ENCODE measurements at regions not wholly inside any gene's neighbourhood (a gene's known extent, or its start where the extent isn't known, plus 50 kb on each side); places are given as distances from the start of the nearest gene placed in this dataset.
"Not testable (repeated sequence)": the region's sequence is repeated elsewhere in the genome, so short reads cannot be mapped to it uniquely, and the experiment has no call there.

DNA sequence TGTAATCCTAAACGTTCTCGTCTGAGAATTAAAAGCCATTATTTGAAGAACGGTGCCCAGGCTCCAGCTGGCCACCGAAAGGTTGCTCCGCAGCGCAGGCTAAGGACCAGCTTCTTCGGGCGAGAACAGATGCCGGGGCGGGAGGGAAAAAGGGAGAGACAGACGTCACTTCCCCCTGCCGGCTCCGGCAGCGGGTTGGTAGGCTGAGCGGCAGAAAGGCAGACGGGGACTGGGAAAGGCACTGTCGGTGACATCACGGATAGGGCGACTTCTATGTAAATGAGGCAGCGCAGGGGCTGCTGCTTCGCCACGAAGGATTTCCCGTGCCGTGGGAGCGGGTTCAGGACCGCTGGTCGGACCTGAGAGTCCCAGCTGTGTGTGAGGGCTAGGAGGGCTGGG lies 147.5 kb upstream of the NOTCH2NLA start:
- POLR2A ChIA-PET: interaction anchor here (1.9 kb wide), 1 partner anchor 11 kb away, joined by 8 read pairs; no protein-coding TSS in a partner anchor
- H3K27ac ChIP-seq (ENCODE audit: low read depth, low read length, poor library complexity, severe bottlenecking); BruUV-seq (replicated peaks); H3K9me2 ChIP-seq (ENCODE audit: insufficient read depth, low read length); H2AFZ ChIP-seq (ENCODE audit: low read length); H4K20me1 ChIP-seq (ENCODE audit: insufficient read depth, low read length); CTCF ChIA-PET (ENCODE audit: unreplicated experiment); H3K36me3 ChIP-seq (ENCODE audit: insufficient read depth, low read length); H3K79me2 ChIP-seq (ENCODE audit: insufficient read depth, low read depth, low read length); H3K9me3 ChIP-seq (ENCODE audit: low read length); H3K4me2 ChIP-seq (ENCODE audit: low read length); intact Hi-C loops (cut with micrococcal nuclease; ENCODE audit: unreplicated experiment): not testable (repeated sequence)
- Histone ChIP-seq H3K4me1 (ENCODE audit: insufficient read depth, low read length, poor library complexity, severe bottlenecking) (peaks cover 27% of the 10 kb centered on the region), H3K4me3 (ENCODE audit: low read depth, low read length, poor library complexity, severe bottlenecking) (peak overlapping the region; percentile 59)
- peak; percentile 76 for DNase-seq (ENCODE audit: low spot score)

DNA sequence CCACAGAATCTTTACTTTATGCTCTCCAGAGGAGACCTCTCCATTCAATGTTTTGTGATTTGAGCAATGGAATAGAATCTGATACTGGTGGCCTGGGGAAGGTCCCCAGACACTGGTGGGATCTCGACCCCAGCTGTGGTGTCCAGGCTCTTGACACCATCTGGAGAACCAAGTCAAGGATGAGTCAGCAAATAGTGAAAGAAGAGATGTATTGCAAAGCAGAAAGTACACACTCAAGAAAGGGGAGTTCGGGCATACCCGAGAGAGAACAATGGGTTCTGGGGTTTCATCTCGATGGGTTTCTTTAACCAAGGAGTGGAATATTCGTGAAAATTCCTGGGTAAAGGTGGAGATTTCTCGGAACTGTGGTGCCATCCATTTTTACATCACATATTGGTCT lies 146.3 kb upstream of the NOTCH2NLA start:
- H3K9me2 ChIP-seq (ENCODE audit: insufficient read depth, low read length); H3K79me2 ChIP-seq (ENCODE audit: insufficient read depth, low read depth, low read length); H3K27ac ChIP-seq (ENCODE audit: low read depth, low read length, poor library complexity, severe bottlenecking); BruUV-seq (replicated peaks); H2AFZ ChIP-seq (ENCODE audit: low read length); CTCF ChIA-PET (ENCODE audit: unreplicated experiment); H3K4me2 ChIP-seq (ENCODE audit: low read length); H3K9me3 ChIP-seq (ENCODE audit: low read length); intact Hi-C loops (cut with micrococcal nuclease; ENCODE audit: unreplicated experiment); DNase-seq (ENCODE audit: low spot score); H4K20me1 ChIP-seq (ENCODE audit: insufficient read depth, low read length); POLR2A ChIA-PET; H3K36me3 ChIP-seq (ENCODE audit: insufficient read depth, low read length); H3K4me3 ChIP-seq (ENCODE audit: low read depth, low read length, poor library complexity, severe bottlenecking): not testable (repeated sequence)
- H3K4me1 ChIP-seq (ENCODE audit: insufficient read depth, low read length, poor library complexity, severe bottlenecking): peaks cover 20% of the 10 kb centered on the region

DNA sequence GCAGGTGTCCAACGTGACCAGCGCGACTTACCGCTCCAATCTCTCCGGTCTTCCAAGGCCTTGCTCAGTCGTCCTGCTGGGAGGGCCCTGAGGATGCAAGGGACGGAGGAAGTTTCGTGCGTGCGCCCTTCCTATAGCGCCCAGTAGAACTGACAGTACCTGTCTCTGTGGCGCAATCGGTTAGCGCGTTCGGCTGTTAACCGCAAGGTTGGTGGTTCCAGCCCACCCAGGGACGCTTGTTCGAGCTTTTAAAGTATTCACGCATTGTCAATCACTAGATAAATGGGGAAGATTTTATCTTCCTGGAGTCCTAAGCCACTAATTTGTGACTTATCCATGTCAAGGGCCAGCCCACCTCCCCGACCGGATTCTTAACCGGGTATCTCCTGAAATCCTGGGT lies 141.1 kb upstream of the NOTCH2NLA start:
- H3K4me2 ChIP-seq (ENCODE audit: low read length); POLR2A ChIA-PET: not testable (repeated sequence)

DNA sequence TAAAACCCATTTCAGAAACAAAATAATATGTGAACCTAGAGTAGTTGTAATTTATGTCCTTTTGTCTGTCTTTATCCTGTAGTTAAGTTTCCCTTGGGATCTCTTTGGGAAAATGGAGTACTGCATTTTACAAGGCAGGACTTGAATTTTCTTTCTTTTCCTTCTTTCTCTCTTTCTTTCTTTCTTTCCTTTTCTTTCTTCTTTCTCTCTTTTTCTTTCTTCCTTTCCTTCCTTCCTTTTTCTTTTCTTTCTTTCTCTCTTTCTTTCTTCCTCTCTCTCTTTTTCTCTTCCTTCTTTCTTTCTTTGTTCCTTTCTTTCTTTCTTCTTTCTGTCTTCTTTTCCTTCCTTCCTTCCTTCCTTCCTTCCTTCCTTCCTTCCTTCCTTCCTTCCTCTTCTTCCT lies 126.6 kb upstream of the NOTCH2NLA start:
- H3K4me3 ChIP-seq (ENCODE audit: low read depth, low read length, poor library complexity, severe bottlenecking); H3K9me2 ChIP-seq (ENCODE audit: insufficient read depth, low read length); H3K4me1 ChIP-seq (ENCODE audit: insufficient read depth, low read length, poor library complexity, severe bottlenecking); H4K20me1 ChIP-seq (ENCODE audit: insufficient read depth, low read length); H2AFZ ChIP-seq (ENCODE audit: low read length); H3K79me2 ChIP-seq (ENCODE audit: insufficient read depth, low read depth, low read length); H3K27ac ChIP-seq (ENCODE audit: low read depth, low read length, poor library complexity, severe bottlenecking); CTCF ChIA-PET (ENCODE audit: unreplicated experiment); H3K36me3 ChIP-seq (ENCODE audit: insufficient read depth, low read length); BruUV-seq (replicated peaks); intact Hi-C loops (cut with micrococcal nuclease; ENCODE audit: unreplicated experiment); POLR2A ChIA-PET; H3K4me2 ChIP-seq (ENCODE audit: low read length); H3K9me3 ChIP-seq (ENCODE audit: low read length); DNase-seq (ENCODE audit: low spot score): not testable (repeated sequence)

More for the DNA sequence above, 141.1 kb upstream of the NOTCH2NLA start:
- H3K4me3 ChIP-seq (ENCODE audit: low read depth, low read length, poor library complexity, severe bottlenecking); H3K79me2 ChIP-seq (ENCODE audit: insufficient read depth, low read depth, low read length); H3K27ac ChIP-seq (ENCODE audit: low read depth, low read length, poor library complexity, severe bottlenecking); H4K20me1 ChIP-seq (ENCODE audit: insufficient read depth, low read length); H3K36me3 ChIP-seq (ENCODE audit: insufficient read depth, low read length); H3K4me1 ChIP-seq (ENCODE audit: insufficient read depth, low read length, poor library complexity, severe bottlenecking); CTCF ChIA-PET (ENCODE audit: unreplicated experiment); DNase-seq (ENCODE audit: low spot score); H2AFZ ChIP-seq (ENCODE audit: low read length); intact Hi-C loops (cut with micrococcal nuclease; ENCODE audit: unreplicated experiment); H3K9me3 ChIP-seq (ENCODE audit: low read length); H3K9me2 ChIP-seq (ENCODE audit: insufficient read depth, low read length); BruUV-seq (replicated peaks): not testable (repeated sequence)

DNA sequence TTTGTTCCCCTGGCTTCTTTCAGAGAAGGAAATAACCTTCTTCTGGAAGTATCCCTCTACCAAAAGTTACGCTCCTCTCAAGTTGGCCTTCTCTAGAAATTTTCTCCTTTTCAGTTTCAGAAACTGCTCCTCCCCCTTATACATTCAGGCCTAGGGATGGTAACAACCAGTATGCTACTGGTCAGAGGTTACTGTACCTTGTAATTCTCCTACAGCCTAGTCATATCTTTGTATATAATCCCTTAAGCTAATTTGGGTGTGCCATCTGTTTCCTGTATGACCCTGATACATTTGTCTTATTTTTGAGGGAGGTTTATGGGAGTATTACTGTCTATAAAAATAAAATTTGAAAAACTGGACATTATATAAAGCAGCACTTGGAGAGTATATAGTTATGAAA lies 98.0 kb upstream of the NOTCH2NLA start:
- BruUV-seq (replicated peaks); H3K4me1 ChIP-seq (ENCODE audit: insufficient read depth, low read length, poor library complexity, severe bottlenecking); H3K9me3 ChIP-seq (ENCODE audit: low read length); H3K9me2 ChIP-seq (ENCODE audit: insufficient read depth, low read length); H3K4me2 ChIP-seq (ENCODE audit: low read length); DNase-seq (ENCODE audit: low spot score); intact Hi-C loops (cut with micrococcal nuclease; ENCODE audit: unreplicated experiment); H4K20me1 ChIP-seq (ENCODE audit: insufficient read depth, low read length); H3K36me3 ChIP-seq (ENCODE audit: insufficient read depth, low read length); H3K27ac ChIP-seq (ENCODE audit: low read depth, low read length, poor library complexity, severe bottlenecking); POLR2A ChIA-PET; CTCF ChIA-PET (ENCODE audit: unreplicated experiment); H3K79me2 ChIP-seq (ENCODE audit: insufficient read depth, low read depth, low read length); H2AFZ ChIP-seq (ENCODE audit: low read length); H3K4me3 ChIP-seq (ENCODE audit: low read depth, low read length, poor library complexity, severe bottlenecking): not testable (repeated sequence)

DNA sequence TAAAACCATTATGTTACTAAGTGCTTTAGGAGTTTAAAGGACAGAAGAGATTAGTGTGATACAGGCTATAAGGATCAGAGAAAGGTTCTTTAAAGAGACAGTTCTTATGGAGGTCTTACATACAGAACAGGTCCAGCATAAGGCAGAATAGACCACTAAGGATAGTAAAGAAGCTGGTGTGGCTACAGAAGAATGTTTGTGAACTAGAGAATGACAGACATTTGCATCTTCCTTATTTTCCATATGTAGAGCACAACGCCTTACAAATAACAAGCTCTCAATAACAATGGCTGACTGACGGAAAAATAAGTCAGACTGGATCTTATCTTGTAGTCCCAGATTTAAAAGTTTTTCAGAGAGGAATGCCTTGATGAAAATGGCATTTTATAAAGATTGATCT lies 95.6 kb upstream of the NOTCH2NLA start:
- BruUV-seq (replicated peaks); H3K9me2 ChIP-seq (ENCODE audit: insufficient read depth, low read length); H3K36me3 ChIP-seq (ENCODE audit: insufficient read depth, low read length); H3K4me3 ChIP-seq (ENCODE audit: low read depth, low read length, poor library complexity, severe bottlenecking); H3K79me2 ChIP-seq (ENCODE audit: insufficient read depth, low read depth, low read length); H3K9me3 ChIP-seq (ENCODE audit: low read length); DNase-seq (ENCODE audit: low spot score); H2AFZ ChIP-seq (ENCODE audit: low read length); H3K4me2 ChIP-seq (ENCODE audit: low read length); intact Hi-C loops (cut with micrococcal nuclease; ENCODE audit: unreplicated experiment); CTCF ChIA-PET (ENCODE audit: unreplicated experiment); H3K4me1 ChIP-seq (ENCODE audit: insufficient read depth, low read length, poor library complexity, severe bottlenecking); H4K20me1 ChIP-seq (ENCODE audit: insufficient read depth, low read length); POLR2A ChIA-PET; H3K27ac ChIP-seq (ENCODE audit: low read depth, low read length, poor library complexity, severe bottlenecking): not testable (repeated sequence)

DNA sequence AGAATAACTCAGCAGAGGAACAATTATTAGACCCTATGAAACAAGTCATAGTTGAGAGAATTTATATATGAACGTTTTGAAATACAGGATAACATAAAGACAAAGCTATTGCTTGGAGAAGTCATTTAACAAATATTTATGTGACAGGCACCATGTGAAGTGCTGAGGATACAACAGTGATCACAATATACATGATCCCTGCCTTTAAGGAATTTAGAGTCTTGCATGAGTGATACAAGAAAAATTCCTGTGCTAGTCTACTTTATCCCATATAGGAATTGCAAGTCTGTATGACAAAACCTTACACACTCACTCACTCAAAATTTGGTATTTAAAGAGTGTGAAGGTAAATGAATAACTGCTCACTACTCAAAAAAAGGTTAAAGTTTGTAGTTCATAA lies 94.5 kb upstream of the NOTCH2NLA start:
- H3K4me2 ChIP-seq (ENCODE audit: low read length); H3K4me1 ChIP-seq (ENCODE audit: insufficient read depth, low read length, poor library complexity, severe bottlenecking); H2AFZ ChIP-seq (ENCODE audit: low read length); H3K9me3 ChIP-seq (ENCODE audit: low read length); CTCF ChIA-PET (ENCODE audit: unreplicated experiment); H3K79me2 ChIP-seq (ENCODE audit: insufficient read depth, low read depth, low read length); DNase-seq (ENCODE audit: low spot score); H3K4me3 ChIP-seq (ENCODE audit: low read depth, low read length, poor library complexity, severe bottlenecking); H3K9me2 ChIP-seq (ENCODE audit: insufficient read depth, low read length); H3K27ac ChIP-seq (ENCODE audit: low read depth, low read length, poor library complexity, severe bottlenecking); BruUV-seq (replicated peaks); intact Hi-C loops (cut with micrococcal nuclease; ENCODE audit: unreplicated experiment); H3K36me3 ChIP-seq (ENCODE audit: insufficient read depth, low read length); POLR2A ChIA-PET; H4K20me1 ChIP-seq (ENCODE audit: insufficient read depth, low read length): not testable (repeated sequence)
